Kidney tubule cell (primary cell): ENCODE measurements at regions not wholly inside any gene's neighbourhood (a gene's known extent, or its start where the extent isn't known, plus 50 kb on each side); places are given as distances from the start of the nearest gene placed in this dataset.

Experiments
- DNase-seq: peaks from one replicate; pipeline ENCODE4 v3.0.0-alpha.2; 2018; ENCODE audit warnings: low spot score

DNA sequence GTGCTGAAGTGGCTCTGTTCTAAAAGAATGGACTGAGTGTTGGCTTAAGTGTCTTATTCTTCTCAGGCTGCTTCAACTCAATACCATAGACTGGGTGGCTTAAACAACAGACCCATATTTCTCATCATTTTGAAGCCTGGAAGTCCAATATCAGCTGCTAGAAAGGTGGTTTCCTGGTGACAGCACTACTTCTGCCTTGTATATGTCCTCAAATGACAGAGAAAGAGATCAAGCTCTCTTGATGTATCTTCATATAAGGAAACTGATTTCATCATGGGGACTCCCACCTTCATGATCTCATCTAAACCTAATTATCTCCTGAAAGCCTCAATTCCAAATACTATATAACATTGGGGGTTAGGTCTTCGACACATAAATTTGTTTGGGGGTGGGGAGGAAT lies 449.7 kb upstream of the DSEL start:
- no peak for DNase-seq

GRCh38 chr18:67964462-67964861 lies 447.9 kb upstream of the DSEL start:
- no peak for DNase-seq

DNA sequence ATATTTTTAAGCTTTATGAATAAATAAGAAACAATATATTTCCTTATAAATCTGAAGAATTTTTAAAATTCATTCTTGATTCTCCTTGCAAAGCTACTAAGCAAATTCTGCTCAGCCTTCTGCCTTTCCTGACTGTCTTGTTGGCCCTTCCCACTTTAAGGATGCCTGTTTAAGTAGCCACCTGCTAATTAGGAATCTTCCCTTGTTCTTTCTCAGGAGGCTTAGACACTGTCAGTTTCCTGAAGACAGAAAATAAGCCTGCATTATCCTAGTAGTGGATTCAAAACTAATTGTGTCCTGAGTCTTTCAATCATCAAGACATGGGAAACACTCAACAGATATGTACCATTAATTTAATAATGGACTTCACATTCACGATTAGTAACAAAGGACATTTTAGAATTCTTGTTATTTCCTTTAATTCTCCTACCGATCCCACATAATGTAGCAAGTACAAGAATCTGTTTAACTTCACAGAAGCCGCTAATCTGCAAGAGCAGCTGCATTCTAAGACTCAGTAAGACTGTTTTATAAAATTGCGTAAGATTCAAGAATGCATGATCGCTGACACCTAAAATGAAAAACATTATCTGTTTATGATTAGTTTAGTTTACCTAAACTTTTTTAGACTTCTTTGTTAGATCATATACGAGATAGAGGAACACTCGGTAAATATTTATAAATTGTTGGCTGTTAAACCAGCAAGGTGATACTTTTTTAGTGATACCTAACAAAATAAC lies 445.4 kb upstream of the DSEL start:
- DNase-seq = no peak

- DNase-seq = no peak
Observed at GRCh38 chr18:67957684-67958083, 441.2 kb upstream of the DSEL start.

- DNase-seq = no peak
Observed at GRCh38 chr18:67954594-67954993, 438.1 kb upstream of the DSEL start.

DNA sequence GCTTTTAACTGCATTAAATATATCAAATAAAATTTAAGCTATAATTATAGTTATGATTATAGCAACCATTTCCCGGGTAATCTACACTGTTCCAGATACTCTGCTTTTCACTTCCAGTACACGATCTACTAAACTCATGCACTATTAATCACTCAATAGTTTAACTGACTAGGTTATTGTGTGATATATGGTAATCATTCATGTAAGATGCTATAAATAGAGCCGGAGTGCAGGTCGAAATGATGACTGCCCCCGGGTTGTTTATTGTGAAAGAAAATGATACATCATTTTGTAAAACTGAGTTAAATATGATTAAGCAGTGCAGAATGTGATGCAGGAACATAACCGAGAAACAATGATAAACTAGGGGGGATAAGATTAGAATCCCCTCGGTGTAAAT lies 434.6 kb upstream of the DSEL start:
- no peak for DNase-seq

GRCh38 chr18:67938660-67939059 lies 422.1 kb upstream of the DSEL start:
- DNase-seq = no peak

DNA sequence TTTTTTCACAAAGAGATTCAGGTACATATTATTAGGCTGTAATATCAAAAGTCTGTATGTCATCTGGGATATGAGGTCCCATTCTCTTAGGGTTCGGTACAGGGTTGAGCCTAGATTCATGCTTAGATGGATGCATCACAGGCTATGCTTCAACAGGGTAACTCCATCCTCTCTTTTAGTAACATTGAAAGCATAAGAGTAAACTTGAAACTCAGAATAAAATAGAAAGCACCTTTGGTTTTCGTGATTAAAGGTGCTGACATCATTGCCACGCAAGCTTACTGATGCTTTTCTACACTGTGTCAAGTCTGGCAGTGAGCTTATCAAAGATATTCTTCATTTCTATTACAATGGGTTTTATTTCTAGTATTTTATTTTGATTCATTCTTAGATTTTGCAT lies 419.1 kb upstream of the DSEL start:
- DNase-seq = no peak

- DNase-seq = no peak
Observed at GRCh38 chr18:67933271-67933670, 416.8 kb upstream of the DSEL start.

GRCh38 chr18:67932271-67932670 lies 415.8 kb upstream of the DSEL start:
- DNase-seq = no peak

DNA sequence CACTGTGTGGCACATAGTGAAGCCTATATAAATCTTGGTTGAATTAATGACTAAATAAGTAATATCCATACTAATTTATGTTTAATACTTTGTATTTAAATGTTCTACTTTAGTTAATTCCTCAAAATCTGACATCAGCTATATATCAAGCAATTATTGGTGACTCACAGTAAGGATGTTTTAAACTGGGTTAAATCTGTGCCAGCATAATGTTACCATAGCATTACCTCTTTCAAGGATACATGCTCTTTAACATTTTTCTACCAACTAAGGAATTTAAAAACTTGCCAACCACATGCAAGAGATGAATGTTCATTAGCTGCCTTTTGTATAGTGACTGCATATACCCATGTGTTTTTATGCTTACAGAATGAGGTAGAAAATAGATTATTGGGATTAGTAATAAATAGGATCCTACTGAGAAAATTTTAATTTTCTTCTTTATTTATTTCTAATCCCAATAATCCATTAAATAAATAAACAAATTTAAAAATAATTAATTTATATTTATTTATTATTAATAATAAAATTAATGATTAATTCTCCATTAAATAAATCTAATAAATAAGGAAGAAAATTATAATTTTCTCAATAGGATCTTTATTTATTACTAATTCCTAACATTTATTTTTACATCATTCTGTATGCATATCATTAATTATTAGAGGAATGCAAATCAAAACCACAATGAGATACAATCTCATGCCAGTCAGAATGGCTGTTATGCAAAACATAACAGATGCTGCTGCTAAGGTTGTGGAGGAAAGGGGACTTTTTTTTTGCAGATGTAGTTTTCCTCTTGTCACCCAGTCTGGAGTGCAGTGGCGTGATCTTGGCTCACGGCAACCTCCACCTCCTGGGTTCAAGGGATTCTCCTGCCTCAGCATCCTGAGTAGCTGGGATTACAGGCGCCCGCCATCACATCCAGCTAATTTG lies 410.7 kb upstream of the DSEL start:
- no peak for DNase-seq

- DNase-seq = no peak
Observed at GRCh38 chr18:67924656-67925055, 408.1 kb upstream of the DSEL start.

DNA sequence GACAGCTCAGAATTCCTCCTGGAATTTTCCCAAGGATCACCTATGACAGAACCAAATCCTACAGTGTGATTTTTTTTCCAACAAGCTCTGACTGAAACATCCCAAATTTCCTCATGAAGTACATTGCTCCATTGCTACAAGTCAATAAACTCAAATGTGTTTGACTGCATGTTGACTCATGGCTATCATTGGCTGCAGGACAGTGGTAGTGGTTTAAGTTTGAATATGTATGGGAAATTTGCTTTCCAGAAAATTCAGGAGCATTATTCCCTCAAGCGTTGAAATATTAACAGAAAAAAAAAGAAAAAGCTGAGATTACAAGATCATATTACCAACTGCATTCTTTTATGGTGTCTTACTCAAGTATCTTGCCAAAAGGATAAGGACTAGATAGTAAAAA lies 402.8 kb upstream of the DSEL start:
- DNase-seq = no peak

DNA sequence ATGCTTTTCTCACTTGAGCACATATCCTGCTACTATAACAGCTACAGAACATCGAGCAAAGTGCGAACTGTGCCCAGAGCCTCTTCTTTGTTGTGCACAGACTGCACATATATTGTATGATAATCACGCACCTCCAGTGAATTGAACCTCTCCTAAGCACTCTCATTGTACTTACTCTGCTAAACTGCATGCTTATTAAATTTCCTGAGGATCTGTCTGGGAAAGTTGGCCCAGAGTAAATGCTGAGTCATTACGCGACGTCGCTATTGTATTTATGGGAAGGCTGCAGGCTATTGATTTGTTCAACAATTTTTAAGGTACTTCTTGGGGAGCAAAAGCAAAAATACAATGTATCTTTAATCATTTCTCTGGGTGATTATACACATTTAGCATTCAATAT lies 399.6 kb upstream of the DSEL start:
- DNase-seq = no peak

- DNase-seq = no peak
Observed at GRCh38 chr18:67913040-67913439, 396.5 kb upstream of the DSEL start.

DNA sequence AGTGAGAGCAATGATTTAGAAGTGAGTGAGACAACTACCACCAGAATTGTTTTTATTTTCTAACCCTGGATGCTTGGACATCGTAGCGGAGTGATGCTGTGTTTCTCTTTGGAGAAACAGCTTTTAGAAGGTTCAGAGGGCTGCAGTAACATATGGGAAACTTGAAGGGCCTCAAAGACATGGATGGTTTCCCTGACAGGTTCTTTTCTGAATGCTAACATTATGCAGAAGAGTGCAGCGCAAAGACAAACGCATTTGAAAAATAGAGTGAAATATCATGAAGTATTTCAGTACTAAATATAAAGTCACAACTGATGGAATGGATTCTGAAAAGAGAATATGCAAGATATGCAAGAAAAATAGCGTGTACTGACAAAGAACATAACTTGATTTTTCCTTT lies 385.1 kb upstream of the DSEL start:
- DNase-seq = no peak

DNA sequence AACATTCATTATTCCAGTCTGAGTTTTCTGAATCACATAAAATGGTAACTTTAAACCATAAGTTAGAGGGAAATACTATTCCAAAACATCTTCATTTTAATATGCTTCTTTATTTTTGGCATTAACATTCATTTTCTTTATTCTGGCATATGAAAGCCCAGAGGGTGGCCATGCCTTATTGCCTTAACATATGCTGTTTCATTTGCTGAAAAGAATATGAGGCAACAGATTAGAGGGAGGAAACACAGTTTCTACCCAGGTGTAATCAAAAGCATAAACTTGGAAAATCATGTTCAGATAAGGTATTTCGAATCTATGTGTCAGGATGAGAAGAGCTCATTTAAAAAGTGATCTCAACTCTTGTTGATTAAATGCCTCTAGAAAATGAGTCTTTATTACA lies 379.9 kb upstream of the DSEL start:
- no peak for DNase-seq

- no peak for DNase-seq
Observed at GRCh38 chr18:67893916-67894315, 377.4 kb upstream of the DSEL start.

GRCh38 chr18:67876871-67877270 lies 360.4 kb upstream of the DSEL start:
- DNase-seq = no peak

GRCh38 chr18:67875944-67876343 lies 359.4 kb upstream of the DSEL start:
- DNase-seq = no peak

- DNase-seq = peak; percentile 25
Observed at GRCh38 chr18:67875060-67875459, 358.5 kb upstream of the DSEL start.

DNA sequence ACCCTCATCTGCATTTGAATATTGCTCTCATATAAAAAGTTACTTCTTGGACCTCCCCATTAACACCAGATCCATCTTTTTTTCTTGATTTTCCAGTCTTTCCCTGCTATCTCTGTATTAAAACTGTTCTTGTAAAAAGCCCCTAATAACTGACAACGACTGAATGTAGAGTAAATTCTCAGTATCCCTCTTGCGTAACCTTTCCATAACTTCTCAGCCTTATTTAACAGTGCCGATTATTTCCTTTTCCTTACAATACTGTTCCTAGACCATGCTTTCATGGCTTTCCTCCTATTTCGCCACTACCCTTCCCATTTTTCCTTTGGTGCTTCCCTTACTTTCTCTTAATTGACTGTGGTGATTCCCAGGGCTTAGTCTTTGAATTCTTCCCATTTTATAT lies 348.9 kb upstream of the DSEL start:
- DNase-seq = no peak

DNA sequence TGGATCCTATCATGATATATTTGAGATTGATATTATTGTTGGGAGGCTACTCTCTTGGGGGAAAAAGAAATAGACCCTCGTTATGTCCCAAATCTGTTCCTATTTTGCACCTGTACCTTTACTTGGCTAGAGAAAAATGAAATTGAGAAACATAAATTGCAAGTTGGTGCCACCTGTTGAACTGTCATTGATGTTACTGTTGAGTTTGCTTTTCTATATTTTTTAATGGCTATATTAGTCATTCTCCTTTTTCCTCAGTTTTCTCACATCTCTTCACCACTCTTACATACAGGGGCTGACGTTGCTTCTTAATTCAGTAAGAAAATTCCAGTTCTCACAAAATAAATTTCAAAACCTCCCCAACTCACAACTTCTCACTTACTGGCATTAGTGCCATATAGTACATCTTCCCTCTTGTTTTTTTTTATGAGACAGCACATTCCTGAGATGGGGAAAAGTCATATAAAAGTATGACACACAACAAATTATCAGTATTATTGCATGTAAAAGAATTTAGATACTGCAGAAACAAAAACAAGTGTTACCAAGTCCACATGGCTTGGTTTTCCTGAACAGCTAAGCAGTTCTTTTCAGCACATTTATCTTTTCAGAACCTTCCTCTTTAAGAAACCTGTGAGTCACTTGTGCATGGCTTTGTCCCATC lies 348.3 kb upstream of the DSEL start:
- DNase-seq = no peak
